ENCODE measurements at regions not wholly inside any gene's neighbourhood (a gene's known extent, or its start where the extent isn't known, plus 50 kb on each side); places are given as distances from the start of the nearest gene placed in this dataset.
"Not testable (repeated sequence)": the region's sequence is repeated elsewhere in the genome, so short reads cannot be mapped to it uniquely, and the experiment has no call there.

DNA sequence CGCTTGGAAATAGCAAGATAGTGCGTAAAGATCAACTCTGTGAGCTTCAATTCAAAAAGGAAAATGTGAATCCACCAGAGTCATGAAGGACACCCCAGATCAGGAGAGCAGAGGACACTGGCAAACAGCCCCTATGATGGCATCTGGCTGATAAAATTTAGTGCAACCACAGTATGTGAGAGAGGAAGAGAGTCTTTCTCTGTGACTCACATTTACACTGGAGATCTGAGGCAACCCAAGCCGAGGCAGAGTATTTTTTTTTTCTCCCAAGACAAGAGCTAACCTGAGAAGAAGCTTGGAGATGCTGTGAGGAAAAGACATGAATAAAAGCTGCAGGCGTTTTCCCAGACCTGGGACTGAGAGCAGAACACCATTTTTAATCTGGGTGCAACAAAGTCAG lies 482.2 kb downstream of the TGIF2LX start:
- in situ Hi-C loops (cut with MboI); H3K27ac ChIP-seq (ENCODE audit: extremely low read depth, low read depth, low read length); intact Hi-C loops (cut with micrococcal nuclease); H3K4me2 ChIP-seq (ENCODE audit: insufficient read depth, low read length); H3K9me3 ChIP-seq (replicated peaks; ENCODE audit: control insufficient read depth, insufficient read depth, low read depth, low read length); H3K36me3 ChIP-seq (ENCODE audit: control insufficient read depth, insufficient read depth, low read length); H3K4me3 ChIP-seq; H3K9ac ChIP-seq (ENCODE audit: insufficient read depth in 1 of 2, low read depth in 2 of 2, low read length in 2 of 2); BruUV-seq (replicated peaks); POLR2A ChIA-PET; ATAC-seq; H3K4me1 ChIP-seq (replicated peaks in 1 of 2; ENCODE audit: control insufficient read depth in 2 of 2, insufficient read depth in 2 of 2, low read length in 2 of 2); H3K27me3 ChIP-seq (ENCODE audit: control insufficient read depth in 2 of 2, insufficient read depth in 2 of 2, low read length in 2 of 2); H3K79me2 ChIP-seq (ENCODE audit: control insufficient read depth, insufficient read depth, low read length); DNase-seq (ENCODE audit: extremely low read depth in 1 of 4, low spot score in 3 of 4); CTCF ChIA-PET (ENCODE audit: low intra/inter-chr PET ratio); H4K20me1 ChIP-seq (replicated peaks; ENCODE audit: control insufficient read depth, insufficient read depth, low read length); H2AFZ ChIP-seq (ENCODE audit: low read depth, low read length); H3K9me1 ChIP-seq (ENCODE audit: control insufficient read depth, insufficient read depth, low read length): not testable (repeated sequence)
- 8% methylated on average over 2 of the region's 4 CpGs for WGBS (ENCODE audit: insufficient coverage, low coverage, missing lambda C conversion rate)
- FAIRE-seq = peak; percentile 60

DNA sequence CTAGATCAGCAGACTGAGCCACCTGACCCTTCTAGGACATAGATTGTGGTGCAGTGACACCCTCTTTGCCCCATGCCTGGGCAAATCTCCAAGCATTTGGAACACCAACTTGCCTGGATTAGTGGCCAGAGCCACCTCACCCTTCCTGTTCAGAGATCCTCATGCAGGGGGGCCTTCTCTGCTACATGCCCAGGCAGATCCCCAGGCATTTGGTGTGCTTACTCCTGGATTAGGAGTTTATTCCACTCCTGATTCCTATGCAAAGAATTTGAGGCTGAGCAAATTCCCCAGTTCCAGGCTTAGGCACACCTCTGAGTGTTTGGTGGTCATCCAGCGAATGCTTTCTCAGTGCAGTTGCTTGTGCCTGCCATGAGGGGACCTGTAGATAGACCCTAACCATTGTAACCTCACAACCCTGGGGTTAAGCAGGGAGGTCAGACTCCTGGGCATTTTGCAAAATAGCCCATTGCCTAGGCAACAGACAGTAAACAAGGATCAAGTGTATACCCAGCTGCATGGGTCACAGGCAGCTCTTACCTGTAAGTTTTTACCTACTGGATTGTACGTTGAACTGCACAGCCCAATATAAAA lies 483.2 kb downstream of the TGIF2LX start:
- H2AFZ ChIP-seq (ENCODE audit: low read depth, low read length); H3K27me3 ChIP-seq (ENCODE audit: control insufficient read depth in 2 of 2, insufficient read depth in 2 of 2, low read length in 2 of 2); BruUV-seq (replicated peaks); H3K27ac ChIP-seq (ENCODE audit: extremely low read depth, low read depth, low read length); in situ Hi-C loops (cut with MboI); H3K4me3 ChIP-seq; H3K9ac ChIP-seq (ENCODE audit: insufficient read depth in 1 of 2, low read depth in 2 of 2, low read length in 2 of 2); POLR2A ChIA-PET; DNase-seq (ENCODE audit: extremely low read depth in 1 of 4, low spot score in 3 of 4); FAIRE-seq; H3K4me1 ChIP-seq (replicated peaks in 1 of 2; ENCODE audit: control insufficient read depth in 2 of 2, insufficient read depth in 2 of 2, low read length in 2 of 2); H3K9me1 ChIP-seq (ENCODE audit: control insufficient read depth, insufficient read depth, low read length); intact Hi-C loops (cut with micrococcal nuclease); H3K79me2 ChIP-seq (ENCODE audit: control insufficient read depth, insufficient read depth, low read length); H3K4me2 ChIP-seq (ENCODE audit: insufficient read depth, low read length); H4K20me1 ChIP-seq (replicated peaks; ENCODE audit: control insufficient read depth, insufficient read depth, low read length); ATAC-seq; H3K36me3 ChIP-seq (ENCODE audit: control insufficient read depth, insufficient read depth, low read length); CTCF ChIA-PET (ENCODE audit: low intra/inter-chr PET ratio); H3K9me3 ChIP-seq (replicated peaks; ENCODE audit: control insufficient read depth, insufficient read depth, low read depth, low read length): not testable (repeated sequence)
- 13% methylated on average over 1 of the region's 2 CpGs for WGBS (ENCODE audit: insufficient coverage, low coverage, missing lambda C conversion rate)
